UCSD-AML1 (cell line): ENCODE measurements at regions not wholly inside any gene's neighbourhood (a gene's known extent, or its start where the extent isn't known, plus 50 kb on each side); places are given as distances from the start of the nearest gene placed in this dataset.
A peak's percentile ranks its signal among the peaks of the same experiment; 100 is the strongest.

ENCODE experiments used
- DNase-seq: peaks from one replicate; lab custom pipeline; 2025; ENCODE audit not compliant: unreplicated experiment; lab: John Stamatoyannopoulos, UW

DNA sequence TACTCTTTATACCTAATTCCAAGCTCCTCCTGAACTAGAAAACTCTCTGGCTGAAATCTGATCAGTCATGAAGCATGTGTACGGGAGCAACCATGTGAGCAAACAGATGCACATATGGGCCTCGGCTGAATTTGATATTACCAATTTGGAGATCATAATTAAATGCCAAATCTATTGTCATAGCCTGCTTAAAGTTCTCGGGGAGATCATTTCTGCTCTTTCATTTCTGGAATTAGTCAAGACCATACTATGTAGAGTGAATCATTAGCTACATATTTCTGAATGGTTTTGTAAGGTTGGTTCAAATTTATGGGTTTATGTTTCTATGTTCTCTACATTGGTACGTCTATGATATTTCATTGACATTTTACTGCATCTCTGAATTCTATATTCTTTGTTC is 205.5 kb downstream of the UBE2E3 start:
- DNase-seq = no peak

DNA sequence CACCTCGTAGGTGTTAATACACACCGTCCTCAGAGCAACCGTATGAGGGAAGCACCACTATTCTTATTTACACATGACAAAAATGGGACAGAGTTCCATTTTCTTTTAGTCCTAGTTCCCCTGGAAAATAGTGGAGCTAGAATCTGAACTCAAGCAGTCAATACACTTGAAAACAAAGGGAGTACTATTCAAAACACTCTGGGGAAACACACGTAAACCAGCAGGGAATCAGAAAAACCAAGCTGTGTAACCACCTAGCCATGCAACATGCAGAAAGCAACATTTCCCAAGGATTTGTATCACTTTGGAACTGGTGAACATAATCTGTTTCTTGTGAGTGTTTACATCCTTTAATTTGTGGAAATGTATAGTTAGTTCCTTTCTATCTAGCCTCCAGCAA is 208.2 kb downstream of the UBE2E3 start:
- DNase-seq = no peak

- DNase-seq = no peak
Measured at GRCh38 chr2:181189951-181190350, 209.5 kb downstream of the UBE2E3 start.

DNA sequence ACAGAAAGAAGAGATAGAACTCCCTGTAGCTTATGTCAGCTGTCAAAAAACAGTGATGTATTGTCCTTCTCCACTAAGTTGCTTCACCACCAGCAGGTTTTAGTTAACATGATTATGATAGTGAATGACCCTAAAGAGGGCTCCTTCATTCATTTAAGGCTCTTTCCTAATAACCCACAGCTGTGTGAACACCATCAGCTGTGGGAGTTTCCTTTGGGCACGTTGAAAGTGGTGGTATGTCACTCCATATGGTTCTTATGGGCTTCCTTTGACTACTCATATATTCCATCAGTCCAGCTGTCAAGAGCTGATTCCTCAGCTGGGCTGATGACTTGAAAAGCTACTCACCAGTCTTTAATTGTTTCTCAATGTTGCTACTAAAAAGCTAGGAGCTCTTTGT is 210.3 kb downstream of the UBE2E3 start:
- DNase-seq = peak; percentile 17

GRCh38 chr2:181193550-181193949 is 213.1 kb downstream of the UBE2E3 start:
- no peak for DNase-seq

GRCh38 chr2:181196401-181196800 is 216.0 kb downstream of the UBE2E3 start:
- no peak for DNase-seq

DNA sequence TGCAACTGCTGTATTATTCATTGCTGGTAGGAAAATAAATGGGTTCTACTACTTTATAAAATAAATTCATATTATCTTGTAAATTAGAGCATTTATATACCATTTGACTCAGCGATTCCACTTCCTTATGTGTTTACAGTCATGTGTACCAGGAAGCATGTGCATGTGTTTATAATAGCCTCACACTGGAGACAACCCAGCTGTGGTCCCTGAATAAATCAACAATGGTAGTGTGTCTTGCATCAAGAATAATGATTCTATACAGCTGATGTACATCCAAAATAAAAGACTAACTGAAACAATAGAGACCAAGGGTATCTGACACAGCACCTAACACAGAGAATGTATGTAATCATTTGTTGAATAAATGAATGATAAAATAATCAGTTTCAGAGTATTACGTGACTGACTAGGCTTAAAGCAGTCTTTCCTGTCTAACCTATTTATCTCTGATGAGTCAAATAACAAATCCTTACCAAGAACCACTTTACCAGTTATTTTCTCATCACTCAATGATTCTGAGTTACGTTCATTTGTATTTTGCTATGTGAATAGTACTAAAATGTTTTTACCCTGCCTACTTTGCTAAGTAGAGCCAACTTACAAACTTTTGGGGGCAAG is 216.8 kb downstream of the UBE2E3 start:
- no peak for DNase-seq

DNA sequence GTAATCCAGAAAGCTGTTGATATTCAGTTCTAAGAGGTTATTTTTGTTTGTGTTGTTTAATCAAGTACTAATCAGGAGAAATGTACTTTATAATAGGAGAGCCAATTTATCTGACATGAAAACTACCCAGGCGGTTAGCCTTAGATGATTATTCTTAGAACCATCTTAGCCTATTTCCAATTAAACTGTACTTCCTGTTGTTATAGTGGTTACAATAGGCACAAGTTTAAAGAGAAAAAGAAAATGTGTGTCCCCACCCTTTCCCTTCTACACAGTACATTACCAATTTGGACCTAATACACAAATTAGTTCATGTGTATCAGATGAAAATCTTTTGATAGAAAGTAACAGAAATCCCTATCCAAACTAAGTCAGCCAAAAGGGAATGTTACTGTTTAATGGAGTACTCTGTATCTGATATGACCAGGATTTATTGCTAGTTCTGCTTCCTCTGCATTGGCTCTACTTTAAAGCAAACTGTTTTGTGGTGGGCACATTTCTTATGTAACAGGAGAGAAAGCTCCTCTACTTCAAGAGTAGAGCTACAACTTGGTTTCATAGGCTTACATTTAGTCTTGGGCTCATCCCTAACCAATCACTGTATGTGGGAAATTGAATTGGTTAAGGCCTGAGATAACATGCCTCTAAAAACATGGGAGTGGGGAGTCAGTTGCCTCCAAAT is 217.9 kb downstream of the UBE2E3 start:
- DNase-seq = no peak

- DNase-seq = no peak
Measured at GRCh38 chr2:181203412-181203811, 223.0 kb downstream of the UBE2E3 start.

GRCh38 chr2:181203916-181204315 is 223.5 kb downstream of the UBE2E3 start:
- no peak for DNase-seq

DNA sequence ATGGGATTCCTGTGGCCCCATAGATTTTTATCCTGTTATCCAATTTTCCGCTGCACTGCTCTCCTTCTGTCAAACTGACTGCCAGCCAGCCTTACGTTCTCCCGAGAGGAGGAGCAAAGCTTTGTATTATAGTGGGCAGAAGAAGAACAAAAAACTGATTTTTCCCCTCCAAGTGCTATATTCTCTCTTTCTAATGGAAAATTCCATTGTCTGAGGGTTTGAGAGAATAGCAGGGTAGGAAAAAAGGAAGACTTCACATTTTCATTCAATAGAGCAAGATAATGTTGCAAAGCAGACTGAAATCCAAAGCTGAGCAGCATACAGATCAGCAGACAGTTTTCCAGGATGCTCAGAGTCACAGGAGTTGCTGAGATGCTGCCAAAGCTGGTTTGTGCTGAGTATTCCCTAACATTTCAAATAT is 238.0 kb downstream of the UBE2E3 start:
- DNase-seq = no peak

DNA sequence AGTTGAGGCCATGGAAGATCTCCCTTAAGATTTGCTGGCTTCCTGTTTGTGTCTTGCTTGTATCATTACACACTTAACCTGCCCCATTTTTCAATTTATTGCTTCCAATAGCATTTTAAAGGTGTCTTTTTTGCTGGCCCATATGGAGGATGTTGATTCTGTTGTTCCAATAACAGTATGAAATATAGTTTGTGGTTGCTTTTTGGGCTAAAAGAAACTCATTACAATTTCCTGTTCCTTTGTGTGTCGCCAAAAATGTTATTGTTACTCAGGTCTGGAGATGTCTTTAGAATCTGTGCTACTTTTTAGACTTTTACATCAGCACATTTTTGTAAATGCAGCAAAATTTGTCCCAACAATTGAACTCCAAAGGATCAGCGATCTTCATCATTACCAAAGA is 234.0 kb upstream of the ITGA4 start:
- no peak for DNase-seq

GRCh38 chr2:181224866-181225265 is 232.3 kb upstream of the ITGA4 start:
- no peak for DNase-seq

- DNase-seq = no peak
Measured at GRCh38 chr2:181228661-181229060, 228.5 kb upstream of the ITGA4 start.

GRCh38 chr2:181231151-181231550 is 226.0 kb upstream of the ITGA4 start:
- DNase-seq = no peak

DNA sequence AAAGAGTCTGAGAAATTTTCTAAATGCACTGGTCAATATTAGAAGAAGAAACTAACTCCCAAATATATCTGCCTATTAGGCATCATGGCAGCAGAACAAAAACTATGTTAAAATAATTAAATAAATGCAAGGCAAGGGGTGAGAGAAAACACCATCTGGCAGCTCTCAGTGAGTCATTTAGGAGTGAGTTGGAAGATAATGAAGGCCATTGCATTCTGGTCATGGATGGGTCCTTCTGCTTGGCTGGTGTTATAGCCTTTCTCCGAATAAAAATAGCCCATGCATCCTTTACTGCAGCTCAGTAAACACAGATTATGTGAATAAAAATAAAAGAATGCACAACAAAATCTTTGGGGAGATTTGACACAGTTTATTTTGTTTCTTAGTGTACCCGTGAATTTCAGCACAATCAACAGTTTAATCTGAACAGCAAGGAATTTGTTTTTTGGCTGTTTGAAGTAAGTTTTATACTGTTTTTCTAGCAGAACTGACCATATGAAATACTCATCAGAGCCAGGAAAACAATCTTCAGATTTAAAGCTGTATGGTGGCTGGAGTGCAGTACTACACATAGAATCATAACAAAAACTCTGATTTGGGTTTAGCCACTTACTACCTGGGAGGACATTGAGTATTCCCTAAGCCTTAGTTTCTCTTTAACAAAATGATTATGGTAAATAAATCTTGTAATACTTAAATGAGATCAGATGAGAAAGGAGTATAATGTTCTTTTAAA is 225.1 kb upstream of the ITGA4 start:
- DNase-seq = no peak

DNA sequence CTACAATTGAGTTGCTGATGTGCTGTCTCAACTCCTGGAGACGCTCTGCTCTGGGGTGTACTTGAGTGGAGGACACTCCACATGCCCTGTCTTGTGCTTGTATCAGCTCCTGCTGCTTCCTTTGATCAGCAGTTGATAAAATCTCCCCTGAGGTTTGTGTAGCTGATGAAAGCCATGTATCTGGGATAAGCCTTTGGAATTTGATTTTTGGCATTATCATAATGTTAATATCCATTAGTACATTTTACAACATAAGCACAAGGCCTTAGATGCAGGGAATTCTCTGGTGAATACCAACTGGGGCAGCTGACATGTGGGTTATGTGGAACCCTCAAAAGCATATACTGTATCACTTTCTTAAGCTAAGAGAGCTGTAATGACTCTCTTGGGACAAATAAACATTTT is 222.7 kb upstream of the ITGA4 start:
- DNase-seq = no peak

DNA sequence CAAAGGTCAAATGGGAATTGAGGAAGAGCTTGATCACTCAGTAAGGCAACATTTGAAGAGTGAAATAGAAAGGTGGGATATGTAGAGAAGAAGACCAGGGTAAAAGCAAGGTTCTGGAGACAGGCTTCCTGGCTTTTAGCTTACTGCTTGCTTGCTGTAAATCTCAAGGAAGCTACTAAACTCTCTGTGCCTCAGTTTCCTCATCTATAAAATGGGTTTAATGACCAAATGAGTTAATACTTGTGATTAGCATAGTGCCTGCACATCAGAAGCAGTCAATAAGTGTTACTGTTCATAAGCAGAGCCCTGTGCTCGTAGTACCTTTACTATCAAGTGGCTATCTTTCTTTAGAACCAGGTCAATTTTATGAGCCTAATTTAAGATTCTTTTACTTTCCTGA is 222.2 kb upstream of the ITGA4 start:
- no peak for DNase-seq

DNA sequence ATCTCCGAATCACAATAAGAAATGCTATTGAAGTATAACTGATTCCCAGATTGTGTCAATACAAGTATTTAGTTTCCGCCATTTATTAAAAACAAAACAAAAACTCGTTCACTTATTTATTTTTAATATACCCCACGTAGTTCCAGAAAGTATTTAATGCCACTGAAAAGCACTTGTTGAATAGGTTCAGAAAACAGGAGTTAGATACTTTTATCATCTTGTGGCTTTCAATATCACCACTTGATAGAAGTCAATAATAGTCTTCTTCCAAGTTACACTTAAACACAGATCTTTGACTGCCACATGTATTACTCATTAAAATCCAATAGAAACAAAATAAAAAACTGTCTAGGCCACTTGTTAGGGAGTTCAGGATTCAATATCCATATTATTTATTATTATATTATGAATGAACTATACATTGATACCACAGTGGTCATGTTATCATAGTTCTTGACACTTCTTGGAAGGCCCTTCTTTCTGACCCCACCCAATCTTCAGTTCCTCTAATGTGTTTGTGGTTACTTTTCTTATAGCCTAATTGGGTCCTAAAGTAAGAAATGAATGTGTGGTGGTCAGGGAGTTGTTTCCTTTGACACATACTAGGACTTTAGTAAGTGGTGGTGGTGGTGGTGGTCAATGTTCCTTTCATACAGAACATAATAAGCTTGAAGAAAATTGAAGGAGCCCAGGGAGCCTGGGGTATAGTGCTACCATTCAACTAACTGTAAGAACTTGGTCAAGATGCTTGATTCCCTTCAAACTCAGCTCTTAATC is 221.3 kb upstream of the ITGA4 start:
- DNase-seq = no peak

DNA sequence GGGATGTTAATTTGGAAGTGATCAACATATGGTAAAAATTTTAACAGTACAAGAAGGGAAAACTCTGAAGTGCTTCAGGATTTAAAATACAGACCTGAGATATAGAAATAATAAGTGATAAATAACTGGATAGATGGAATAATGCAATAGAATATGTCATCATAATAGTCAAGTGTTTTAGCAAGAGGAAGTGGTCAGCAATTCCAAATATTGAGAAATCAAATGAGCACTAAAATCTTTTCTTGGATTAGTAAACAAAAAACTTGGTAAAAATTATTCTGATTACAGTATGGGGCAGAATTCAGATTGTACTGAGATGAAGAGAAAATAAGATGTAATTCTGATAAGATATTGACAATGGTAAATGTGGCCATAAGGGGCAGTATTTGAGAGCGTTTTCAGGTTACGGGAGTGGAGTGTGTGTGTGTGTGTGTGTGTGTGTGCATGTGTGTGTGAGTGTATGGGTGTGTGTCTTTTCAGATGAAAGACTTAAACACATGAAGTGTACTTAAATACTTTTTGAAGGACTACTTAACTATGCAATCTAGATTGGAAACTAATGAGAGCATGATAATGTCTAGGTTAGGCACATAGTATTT is 217.9 kb upstream of the ITGA4 start:
- DNase-seq = no peak

- no peak for DNase-seq
Measured at GRCh38 chr2:181240844-181241243, 216.3 kb upstream of the ITGA4 start.
